Fibroblast of mammary gland (primary cell): ENCODE measurements at regions not wholly inside any gene's neighbourhood (a gene's known extent, or its start where the extent isn't known, plus 50 kb on each side); places are given as distances from the start of the nearest gene placed in this dataset.

Experiments used
- DNase-seq: peaks from one replicate; pipeline ENCODE4 v3.0.0-alpha.2; 2010; ENCODE audit warnings: low read depth
- H3K4me3 ChIP-seq: 2 replicates; pipeline ENCODE4 v1.5.1; 2011; ENCODE audit warnings: low read depth, mild to moderate bottlenecking, low read length, moderate library complexity; ENCODE audit not compliant: control insufficient read depth
- TF ChIP-seq, protein P1 (sequence below): conservative IDR thresholded peaks from 2 replicates; pipeline ENCODE4 v1.5.1; 2011; ENCODE audit warnings: low read depth, low read length, inconsistent platforms; ENCODE audit not compliant: control insufficient read depth, insufficient read depth

DNA sequence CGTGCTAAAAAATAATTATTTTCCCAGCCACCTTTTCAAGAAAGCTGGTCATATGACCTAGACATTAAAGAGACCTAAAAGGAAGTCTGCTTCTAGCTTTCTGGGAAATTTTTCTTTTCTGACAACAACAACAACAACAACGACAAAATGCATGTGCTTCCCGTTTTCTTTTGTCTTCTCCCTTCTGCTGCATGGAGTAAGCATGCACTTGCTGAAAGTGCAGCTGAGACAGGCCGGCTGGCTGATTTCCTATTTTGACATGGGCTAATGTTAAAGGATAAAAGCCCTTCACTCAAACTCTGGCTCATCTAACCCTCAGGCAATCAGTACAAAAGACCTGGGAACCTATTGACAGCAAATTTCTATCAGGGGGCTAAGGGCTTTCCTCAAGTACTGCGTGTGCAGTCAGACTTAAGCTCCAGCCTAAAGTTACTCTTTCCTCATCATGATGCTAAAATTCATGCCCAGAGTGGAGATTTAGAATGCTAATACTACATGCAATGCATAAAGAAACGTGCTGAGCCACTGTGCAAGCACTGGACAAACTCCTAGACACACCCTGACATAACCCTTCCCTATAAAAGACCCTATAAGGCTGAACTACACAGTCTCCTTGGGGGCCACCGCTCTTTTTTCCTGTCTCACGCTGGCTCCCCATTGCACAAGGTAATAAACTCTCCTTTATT, 811.1 kb downstream of the UQCRFS1 start:
- TF ChIP-seq, protein P1, sequence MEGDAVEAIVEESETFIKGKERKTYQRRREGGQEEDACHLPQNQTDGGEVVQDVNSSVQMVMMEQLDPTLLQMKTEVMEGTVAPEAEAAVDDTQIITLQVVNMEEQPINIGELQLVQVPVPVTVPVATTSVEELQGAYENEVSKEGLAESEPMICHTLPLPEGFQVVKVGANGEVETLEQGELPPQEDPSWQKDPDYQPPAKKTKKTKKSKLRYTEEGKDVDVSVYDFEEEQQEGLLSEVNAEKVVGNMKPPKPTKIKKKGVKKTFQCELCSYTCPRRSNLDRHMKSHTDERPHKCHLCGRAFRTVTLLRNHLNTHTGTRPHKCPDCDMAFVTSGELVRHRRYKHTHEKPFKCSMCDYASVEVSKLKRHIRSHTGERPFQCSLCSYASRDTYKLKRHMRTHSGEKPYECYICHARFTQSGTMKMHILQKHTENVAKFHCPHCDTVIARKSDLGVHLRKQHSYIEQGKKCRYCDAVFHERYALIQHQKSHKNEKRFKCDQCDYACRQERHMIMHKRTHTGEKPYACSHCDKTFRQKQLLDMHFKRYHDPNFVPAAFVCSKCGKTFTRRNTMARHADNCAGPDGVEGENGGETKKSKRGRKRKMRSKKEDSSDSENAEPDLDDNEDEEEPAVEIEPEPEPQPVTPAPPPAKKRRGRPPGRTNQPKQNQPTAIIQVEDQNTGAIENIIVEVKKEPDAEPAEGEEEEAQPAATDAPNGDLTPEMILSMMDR, result no peak
- DNase-seq, result no peak
- H3K4me3 ChIP-seq, result no peak overlapping the region

DNA sequence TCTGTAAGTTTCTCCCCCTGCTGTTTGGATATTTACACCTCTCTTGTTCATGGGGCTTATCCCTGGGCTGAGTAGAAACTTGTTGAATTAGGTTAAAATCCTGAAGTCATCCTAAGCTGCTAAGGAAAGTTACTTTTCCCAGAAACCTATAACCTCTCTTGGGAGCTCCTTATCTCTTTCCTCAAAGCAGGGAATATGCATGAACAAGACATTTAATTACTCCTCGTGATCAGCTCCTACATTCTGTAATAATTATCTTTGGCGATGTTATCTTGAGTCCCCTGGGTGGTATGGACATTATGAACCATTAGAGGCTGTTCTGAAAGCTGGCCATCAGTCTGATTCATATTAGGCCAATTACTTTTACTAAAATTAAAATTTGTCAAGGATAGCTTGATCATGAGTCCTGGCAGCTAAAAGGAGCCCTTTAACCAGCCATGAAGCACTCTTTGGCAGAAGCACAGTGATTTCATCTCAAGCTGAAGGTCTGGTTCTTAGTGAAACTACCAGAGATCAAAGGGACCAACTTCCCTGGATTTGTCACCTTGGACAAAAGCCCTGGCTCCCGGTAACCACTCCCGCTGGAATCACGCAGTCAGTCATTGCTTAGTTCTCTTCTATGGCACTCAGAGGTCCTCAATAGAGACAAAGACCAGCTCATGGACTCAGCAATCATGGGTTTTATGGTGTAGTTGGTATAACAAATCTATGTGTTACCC, 811.8 kb downstream of the UQCRFS1 start:
- no peak overlapping the region for H3K4me3 ChIP-seq
- DNase-seq, result no peak
- TF ChIP-seq, protein P1, result no peak

DNA sequence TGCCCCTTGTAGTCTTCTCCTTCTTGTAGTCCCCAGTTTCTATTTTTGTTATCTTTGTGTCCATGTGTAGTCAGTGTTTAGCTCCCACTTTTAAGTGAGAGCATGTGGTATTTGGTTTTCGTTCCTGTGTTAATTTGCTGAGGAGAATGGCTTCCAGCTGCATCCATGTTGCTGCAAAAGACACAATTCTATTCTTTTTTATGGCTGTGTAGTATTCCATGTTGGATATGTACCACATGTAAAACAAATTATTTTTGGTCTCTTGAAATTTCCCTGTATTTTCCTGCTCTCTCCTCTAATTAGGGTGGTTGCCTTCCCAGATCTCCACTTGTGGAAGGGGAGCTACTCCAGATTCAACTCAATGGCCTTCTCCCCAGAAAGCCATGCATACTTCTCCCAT, 813.8 kb downstream of the UQCRFS1 start:
- H3K4me3 ChIP-seq, result no peak overlapping the region
- DNase-seq, result no peak
- TF ChIP-seq, protein P1, result no peak

DNA sequence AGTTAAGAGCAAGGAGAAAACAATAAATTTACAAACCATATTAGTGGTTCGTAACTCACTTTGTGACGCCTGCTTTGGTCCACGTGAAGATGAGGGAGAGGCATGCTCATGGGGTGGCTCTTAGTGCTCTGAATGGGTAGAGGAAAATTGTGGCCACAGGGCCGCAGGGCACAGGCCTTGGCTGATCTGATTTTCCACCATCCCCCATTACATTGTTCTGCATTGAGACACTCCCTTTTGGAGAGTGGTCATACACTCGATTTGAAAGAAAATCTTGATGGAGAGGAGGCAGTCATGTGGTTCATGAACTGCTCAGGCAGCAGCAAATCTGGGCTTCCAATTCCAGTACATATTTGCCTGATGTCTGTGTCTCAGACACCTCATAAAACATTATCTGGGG, 815.2 kb downstream of the UQCRFS1 start:
- H3K4me3 ChIP-seq, result no peak overlapping the region
- TF ChIP-seq, protein P1, result no peak
- DNase-seq, result no peak

DNA sequence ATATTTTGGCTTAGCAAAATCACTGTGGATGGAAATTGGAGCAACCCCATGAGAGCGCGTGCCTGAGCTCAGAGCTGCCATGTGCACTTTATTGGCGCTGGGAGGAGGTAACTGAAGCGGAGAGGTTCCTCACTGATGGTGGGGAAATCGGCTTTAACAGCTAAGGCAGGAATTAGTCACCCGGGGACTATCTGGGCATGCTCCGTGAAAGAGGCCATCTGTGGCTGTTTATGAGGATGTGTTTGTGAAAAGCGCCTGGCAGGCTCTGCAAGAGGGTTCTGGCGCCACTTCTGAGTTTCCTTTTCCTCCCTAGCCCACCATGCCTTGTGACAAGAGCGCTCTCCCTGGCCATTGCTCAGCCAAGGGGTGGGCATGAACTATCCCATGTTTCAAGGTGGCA, 815.6 kb downstream of the UQCRFS1 start:
- no peak for DNase-seq
- H3K4me3 ChIP-seq, result no peak overlapping the region
- TF ChIP-seq, protein P1, result no peak

DNA sequence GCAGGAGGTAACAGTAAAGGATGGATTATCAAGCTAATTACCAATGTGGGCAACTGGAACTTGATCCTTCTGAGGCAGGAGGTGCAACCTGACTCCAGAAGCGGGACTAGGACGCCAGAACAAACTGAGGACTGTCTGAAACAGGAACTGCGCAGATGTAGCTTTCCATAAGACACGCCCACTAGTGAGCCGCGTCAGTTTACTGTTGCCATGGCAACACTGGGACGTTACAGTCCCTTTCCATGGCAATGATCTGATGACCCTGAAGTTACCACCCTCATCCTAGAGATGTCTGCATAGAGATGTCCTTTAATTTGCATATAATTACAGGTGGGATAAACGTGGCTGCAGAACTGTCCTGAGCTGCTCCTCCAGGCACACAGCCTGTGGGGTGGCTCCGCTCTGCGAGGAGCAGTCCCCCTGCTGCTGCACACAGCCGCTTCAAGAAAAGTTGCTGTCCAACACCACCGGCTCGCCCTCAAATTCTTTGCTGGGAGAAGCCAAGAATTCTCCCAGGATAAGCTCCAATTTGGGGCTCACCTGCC, 816.6 kb downstream of the UQCRFS1 start:
- no peak for DNase-seq
- TF ChIP-seq, protein P1, result no peak
- no peak overlapping the region for H3K4me3 ChIP-seq

DNA sequence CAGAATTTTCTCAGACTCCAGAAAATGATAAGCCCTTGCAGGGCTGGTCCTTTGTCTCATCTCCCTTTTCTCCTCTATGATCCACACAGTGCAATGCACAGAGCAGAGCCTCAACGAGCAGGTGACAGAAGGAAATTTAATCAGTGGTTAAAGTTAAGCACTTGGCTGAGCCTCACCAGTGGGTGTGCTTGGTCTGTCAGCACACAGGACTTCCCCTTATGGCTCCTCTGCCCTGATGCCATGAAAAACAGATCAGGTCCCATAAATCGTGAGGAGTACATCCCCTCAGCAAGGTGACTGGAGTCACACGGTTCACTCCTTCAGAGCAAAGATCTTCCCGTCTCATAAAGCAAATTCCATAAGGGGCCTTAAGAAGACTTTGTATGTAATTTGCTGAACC, 818.2 kb downstream of the UQCRFS1 start:
- H3K4me3 ChIP-seq, result no peak overlapping the region
- TF ChIP-seq, protein P1, result no peak
- DNase-seq, result no peak
